IPS-20b (cell line): ENCODE measurements at regions not wholly inside any gene's neighbourhood (a gene's known extent, or its start where the extent isn't known, plus 50 kb on each side); places are given as distances from the start of the nearest gene placed in this dataset.

Experiments
- H3K27ac ChIP-seq: one replicate; pipeline ENCODE4 v1.5.1; 2013; ENCODE audit warnings: low read length
- H3K27me3 ChIP-seq: 2 replicates; pipeline ENCODE4 v1.6.1; 2013; ENCODE audit warnings: mild to moderate bottlenecking, low read length, inconsistent platforms; ENCODE audit not compliant: insufficient read depth
- H3K36me3 ChIP-seq: 2 replicates; pipeline ENCODE4 v1.6.1; 2013; ENCODE audit warnings: low read depth, mild to moderate bottlenecking, inconsistent platforms, low read length, moderate library complexity; ENCODE audit not compliant: insufficient read depth
- H3K4me1 ChIP-seq: 2 replicates; pipeline ENCODE4 v1.6.1; 2013; ENCODE audit warnings: mild to moderate bottlenecking, control low read depth, inconsistent platforms, low read length, moderate library complexity; ENCODE audit not compliant: insufficient read depth
- H3K4me3 ChIP-seq: 2 replicates; pipeline ENCODE4 v1.5.1; 2013; ENCODE audit warnings: mild to moderate bottlenecking, low read length, inconsistent platforms
- H3K9ac ChIP-seq: 2 replicates; pipeline ENCODE4 v1.6.1; 2013; ENCODE audit warnings: low read depth, mild to moderate bottlenecking, inconsistent platforms, low read length, moderate library complexity
- H3K9me3 ChIP-seq: 2 replicates; pipeline ENCODE4 v1.6.1; 2013; ENCODE audit warnings: mild to moderate bottlenecking, low read depth, low read length, inconsistent platforms; ENCODE audit not compliant: insufficient read depth

DNA sequence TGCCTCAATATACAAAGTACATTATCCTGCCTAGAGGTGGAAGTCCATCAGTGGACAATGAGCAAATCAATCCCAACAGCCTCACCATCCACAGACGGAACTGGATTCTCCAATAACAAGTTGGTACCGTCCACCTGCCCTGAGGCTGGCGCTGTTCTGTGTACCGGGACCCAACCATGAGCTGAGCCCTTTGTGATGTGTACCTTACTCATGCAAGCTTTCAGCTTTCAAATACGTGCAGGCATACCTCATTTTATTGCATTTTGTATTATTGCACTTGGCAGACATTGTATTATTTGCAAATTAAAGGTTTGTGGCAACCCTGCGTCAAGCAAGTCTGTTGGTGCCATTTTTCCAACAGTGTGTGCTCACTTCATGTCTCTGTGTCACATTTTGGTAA, 476.0 kb upstream of the MKI67 start:
- Histone ChIP-seq H3K27ac (no peak overlapping the region), H3K4me3 (no peak overlapping the region), H3K4me1 (no peaks in the 10 kb centered on the region), H3K36me3 (no peaks in the 10 kb centered on the region), H3K9ac (no peak overlapping the region), H3K9me3 (no peaks in the 10 kb centered on the region), H3K27me3 (no peaks in the 10 kb centered on the region)

DNA sequence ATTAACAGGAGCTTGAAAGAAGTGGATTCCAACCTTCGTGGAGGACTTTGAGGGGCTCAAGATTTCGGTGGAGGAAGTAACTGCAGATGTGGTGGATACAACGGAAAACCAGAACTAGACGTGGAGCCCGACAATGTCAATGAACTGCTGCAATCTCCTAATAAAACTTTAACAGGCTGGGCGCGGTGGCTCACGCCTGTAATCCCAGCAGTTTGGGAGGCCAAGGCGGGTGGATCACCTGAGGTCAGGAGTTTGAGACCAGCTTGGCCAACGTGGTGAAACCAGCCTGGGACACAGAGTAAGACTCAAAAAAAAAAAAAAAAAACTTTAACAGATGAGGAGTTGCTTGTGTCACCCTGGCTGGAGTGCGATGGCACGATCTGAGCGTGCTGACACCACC, 477.8 kb upstream of the MKI67 start:
- Histone ChIP-seq H3K36me3 (no peaks in the 10 kb centered on the region), H3K9me3 (no peaks in the 10 kb centered on the region), H3K27ac (no peak overlapping the region), H3K9ac (no peak overlapping the region), H3K4me1 (no peaks in the 10 kb centered on the region), H3K27me3 (no peaks in the 10 kb centered on the region), H3K4me3 (no peak overlapping the region)

GRCh38 chr10:128605180-128605579, 479.0 kb upstream of the MKI67 start:
- Histone ChIP-seq H3K9ac (no peak overlapping the region), H3K27me3 (no peaks in the 10 kb centered on the region), H3K27ac (no peak overlapping the region), H3K36me3 (no peaks in the 10 kb centered on the region), H3K4me1 (no peaks in the 10 kb centered on the region), H3K4me3 (no peak overlapping the region), H3K9me3 (no peaks in the 10 kb centered on the region)

- Histone ChIP-seq H3K36me3 (no peaks in the 10 kb centered on the region), H3K9ac (no peak overlapping the region), H3K4me1 (no peaks in the 10 kb centered on the region), H3K4me3 (no peak overlapping the region), H3K27me3 (no peaks in the 10 kb centered on the region), H3K9me3 (no peaks in the 10 kb centered on the region), H3K27ac (no peak overlapping the region)
These were observed 479.8 kb upstream of the MKI67 start for GRCh38 chr10:128606055-128606454.

GRCh38 chr10:128608791-128609190, 482.6 kb upstream of the MKI67 start:
- H3K4me3 ChIP-seq: no peak overlapping the region
- H3K27ac ChIP-seq: no peak overlapping the region
- no peak overlapping the region for H3K9ac ChIP-seq
- no peaks in the 10 kb centered on the region for H3K27me3 ChIP-seq
- H3K9me3 ChIP-seq: no peaks in the 10 kb centered on the region
- no peaks in the 10 kb centered on the region for H3K4me1 ChIP-seq
- H3K36me3 ChIP-seq: no peaks in the 10 kb centered on the region

DNA sequence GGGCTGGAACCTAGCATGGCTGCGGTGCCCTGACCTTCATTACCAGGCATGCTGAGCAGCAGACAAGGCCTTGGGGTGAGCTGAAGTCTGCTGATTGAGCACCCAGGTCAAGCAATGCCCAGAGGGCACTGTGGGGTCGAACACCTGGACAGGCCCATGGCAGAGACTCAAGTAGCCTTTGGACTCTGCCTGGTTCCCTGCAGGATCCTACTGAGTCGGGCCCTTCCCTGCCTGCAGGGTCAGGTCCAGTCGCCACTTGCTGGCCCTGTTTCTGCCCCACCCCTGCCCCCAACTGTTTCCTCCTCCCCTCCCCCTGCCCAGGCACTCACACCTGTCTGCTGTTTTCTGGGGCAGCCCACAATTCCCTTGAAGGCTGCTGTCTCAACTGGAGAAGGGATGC, 483.2 kb upstream of the MKI67 start:
- H3K9ac ChIP-seq: no peak overlapping the region
- H3K36me3 ChIP-seq: no peaks in the 10 kb centered on the region
- no peak overlapping the region for H3K4me3 ChIP-seq
- no peaks in the 10 kb centered on the region for H3K9me3 ChIP-seq
- no peaks in the 10 kb centered on the region for H3K4me1 ChIP-seq
- no peak overlapping the region for H3K27ac ChIP-seq
- H3K27me3 ChIP-seq: no peaks in the 10 kb centered on the region

DNA sequence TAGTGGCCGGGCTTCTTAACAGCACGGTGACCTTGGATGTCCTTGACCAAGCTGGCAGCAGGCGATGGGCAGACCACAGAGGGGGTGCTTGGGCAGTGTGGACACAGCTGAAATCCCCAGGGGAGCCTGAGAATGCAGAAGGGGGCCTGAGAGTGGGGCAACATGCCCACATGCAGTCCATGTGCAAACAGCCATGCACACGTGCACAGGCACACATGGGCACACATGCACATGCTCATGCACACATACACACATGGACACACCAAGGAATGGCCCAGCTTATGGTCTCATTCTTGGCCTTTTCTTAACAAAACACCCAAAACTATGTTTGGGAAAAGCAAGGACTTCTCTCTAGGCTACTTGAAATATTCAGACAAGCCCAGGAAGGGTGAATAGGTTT, 483.9 kb upstream of the MKI67 start:
- Histone ChIP-seq H3K9me3 (no peaks in the 10 kb centered on the region), H3K27ac (no peak overlapping the region), H3K36me3 (no peaks in the 10 kb centered on the region), H3K4me1 (no peaks in the 10 kb centered on the region), H3K9ac (no peak overlapping the region), H3K4me3 (no peak overlapping the region), H3K27me3 (no peaks in the 10 kb centered on the region)

GRCh38 chr10:128612195-128612594, 486.0 kb upstream of the MKI67 start:
- Histone ChIP-seq H3K4me3 (no peak overlapping the region), H3K9ac (no peak overlapping the region), H3K27me3 (no peaks in the 10 kb centered on the region), H3K27ac (no peak overlapping the region), H3K9me3 (no peaks in the 10 kb centered on the region), H3K4me1 (no peaks in the 10 kb centered on the region), H3K36me3 (no peaks in the 10 kb centered on the region)

DNA sequence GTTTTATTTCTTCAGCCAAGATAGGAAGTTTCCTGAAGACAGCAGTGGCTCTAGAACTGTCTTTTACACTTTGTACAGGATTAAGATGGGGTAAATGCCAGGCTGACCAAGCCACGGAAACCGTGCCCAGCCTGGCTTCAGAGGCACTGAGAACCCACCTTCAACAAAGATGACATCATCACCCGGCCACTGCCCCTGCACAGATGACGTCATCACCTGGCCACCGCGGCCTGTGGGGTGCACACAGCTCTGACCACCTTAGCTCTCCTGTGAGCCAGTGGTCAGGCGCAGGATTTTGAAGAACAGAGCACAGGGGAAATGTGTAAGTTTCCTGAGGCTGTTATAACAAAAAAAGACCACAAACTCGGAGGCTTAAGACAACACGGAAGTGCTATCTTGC, 486.4 kb upstream of the MKI67 start:
- no peak overlapping the region for H3K27ac ChIP-seq
- no peaks in the 10 kb centered on the region for H3K27me3 ChIP-seq
- no peak overlapping the region for H3K4me3 ChIP-seq
- no peaks in the 10 kb centered on the region for H3K4me1 ChIP-seq
- no peaks in the 10 kb centered on the region for H3K36me3 ChIP-seq
- H3K9me3 ChIP-seq: no peaks in the 10 kb centered on the region
- no peak overlapping the region for H3K9ac ChIP-seq

DNA sequence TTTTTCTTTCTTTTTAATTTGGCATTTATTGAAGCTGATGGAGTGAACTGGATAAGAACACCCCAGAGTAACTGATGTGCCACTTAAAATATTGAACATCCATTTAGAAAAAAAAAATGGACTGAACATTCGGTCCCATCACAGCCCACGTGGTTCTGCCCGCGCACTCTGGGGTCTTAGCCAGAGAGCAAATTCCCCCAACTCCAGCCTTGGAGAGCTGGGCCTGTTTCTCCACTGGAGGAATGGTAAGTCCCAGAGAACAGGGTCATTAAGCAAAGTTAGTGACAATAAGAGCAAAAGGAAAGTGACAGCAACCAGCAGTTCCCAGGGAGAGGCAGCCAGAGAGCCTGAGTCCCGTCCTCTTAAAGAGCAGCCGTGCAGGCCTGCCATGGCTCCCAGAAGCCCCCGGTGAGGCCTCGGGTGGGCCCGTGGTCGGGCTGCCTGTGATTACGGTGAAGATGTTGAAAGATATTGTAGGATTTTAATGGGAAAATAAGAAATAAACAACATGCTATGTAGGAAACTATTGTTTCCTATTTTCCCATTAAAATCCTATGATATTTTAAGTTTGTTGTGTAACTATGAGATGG, 487.9 kb upstream of the MKI67 start:
- Histone ChIP-seq H3K4me1 (no peaks in the 10 kb centered on the region), H3K9ac (no peak overlapping the region), H3K27me3 (no peaks in the 10 kb centered on the region), H3K27ac (no peak overlapping the region), H3K4me3 (no peak overlapping the region), H3K9me3 (no peaks in the 10 kb centered on the region), H3K36me3 (no peaks in the 10 kb centered on the region)

DNA sequence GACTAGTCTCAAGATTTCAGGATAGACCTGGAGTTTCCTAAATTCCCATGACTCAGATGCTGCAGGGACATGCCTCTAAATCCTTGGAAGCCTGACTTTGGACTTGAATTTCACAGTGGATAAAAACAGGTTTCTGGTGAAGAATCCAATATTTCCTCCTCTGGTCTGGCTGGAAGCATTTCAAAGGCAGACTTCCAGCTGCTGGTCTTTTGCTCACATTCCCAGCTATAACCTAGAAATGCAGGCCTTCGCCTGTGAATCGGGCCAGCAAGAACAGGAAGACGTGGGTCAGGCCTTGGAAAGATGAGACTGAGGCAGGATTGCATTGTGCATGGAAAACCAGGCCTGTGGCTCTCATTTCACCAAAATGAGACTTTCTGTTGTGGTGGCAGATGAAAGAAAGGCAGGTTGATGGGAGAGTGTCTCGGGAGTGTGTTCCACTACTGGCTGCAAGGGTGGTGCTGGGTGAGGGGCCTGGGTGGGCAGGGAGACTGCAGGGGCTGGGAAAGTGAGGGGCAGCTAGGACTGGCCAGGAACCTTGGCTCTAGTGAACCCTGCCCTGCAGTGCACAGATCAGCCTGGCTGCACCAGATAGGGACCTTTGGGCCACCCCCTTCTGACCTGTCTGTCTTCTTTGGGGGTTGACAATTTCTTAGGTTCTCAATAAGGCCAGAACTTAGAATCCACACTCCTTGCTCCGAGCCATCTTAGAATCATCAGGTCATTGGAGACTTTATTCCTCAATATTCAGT, 488.8 kb upstream of the MKI67 start:
- Histone ChIP-seq H3K36me3 (no peaks in the 10 kb centered on the region), H3K27ac (no peak overlapping the region), H3K4me3 (no peak overlapping the region), H3K4me1 (no peaks in the 10 kb centered on the region), H3K9ac (no peak overlapping the region), H3K9me3 (no peaks in the 10 kb centered on the region), H3K27me3 (no peaks in the 10 kb centered on the region)

GRCh38 chr10:128617532-128617931, 491.3 kb upstream of the MKI67 start:
- H3K27ac ChIP-seq: no peak overlapping the region
- no peaks in the 10 kb centered on the region for H3K36me3 ChIP-seq
- H3K4me3 ChIP-seq: no peak overlapping the region
- H3K9me3 ChIP-seq: no peaks in the 10 kb centered on the region
- H3K27me3 ChIP-seq: no peaks in the 10 kb centered on the region
- H3K9ac ChIP-seq: no peak overlapping the region
- no peaks in the 10 kb centered on the region for H3K4me1 ChIP-seq
